GM18861 (cell line): ENCODE measurements at regions not wholly inside any gene's neighbourhood (a gene's known extent, or its start where the extent isn't known, plus 50 kb on each side); places are given as distances from the start of the nearest gene placed in this dataset.
"Not testable (repeated sequence)": the region's sequence is repeated elsewhere in the genome, so short reads cannot be mapped to it uniquely, and the experiment has no call there.

Experiments
- ATAC-seq: cut with Tn5 transposase; IDR thresholded peaks from one replicate; pipeline ENCODE4 v1.9.1; 2021; ENCODE audit not compliant: unreplicated experiment

DNA sequence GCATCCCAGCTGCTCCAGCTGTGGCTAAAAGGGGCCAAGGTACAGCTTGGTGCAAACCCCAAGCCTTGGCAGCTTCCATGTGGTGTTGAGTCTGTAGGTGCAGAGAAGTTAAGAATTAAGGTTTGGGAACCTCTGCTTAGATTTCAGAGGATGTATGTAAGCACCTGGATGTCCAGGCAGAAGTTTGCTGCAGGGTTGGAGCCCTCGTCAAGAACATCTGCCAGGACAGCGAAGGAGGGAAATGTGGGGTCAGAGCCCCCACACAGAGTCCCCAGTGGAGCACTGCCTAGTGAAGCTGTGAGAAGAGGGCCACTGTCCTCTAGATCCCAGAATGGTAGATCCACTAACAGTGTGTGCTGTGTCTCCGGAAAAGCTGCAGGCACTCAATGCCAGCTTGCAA, 236.2 kb upstream of the ADRA1B start:
- ATAC-seq, result no peak

GRCh38 chr5:159681661-159682060, 234.6 kb upstream of the ADRA1B start:
- ATAC-seq, result no peak

GRCh38 chr5:159682623-159683022, 233.7 kb upstream of the ADRA1B start:
- no peak for ATAC-seq

GRCh38 chr5:159687892-159688291, 228.4 kb upstream of the ADRA1B start:
- ATAC-seq, result not testable (repeated sequence)

DNA sequence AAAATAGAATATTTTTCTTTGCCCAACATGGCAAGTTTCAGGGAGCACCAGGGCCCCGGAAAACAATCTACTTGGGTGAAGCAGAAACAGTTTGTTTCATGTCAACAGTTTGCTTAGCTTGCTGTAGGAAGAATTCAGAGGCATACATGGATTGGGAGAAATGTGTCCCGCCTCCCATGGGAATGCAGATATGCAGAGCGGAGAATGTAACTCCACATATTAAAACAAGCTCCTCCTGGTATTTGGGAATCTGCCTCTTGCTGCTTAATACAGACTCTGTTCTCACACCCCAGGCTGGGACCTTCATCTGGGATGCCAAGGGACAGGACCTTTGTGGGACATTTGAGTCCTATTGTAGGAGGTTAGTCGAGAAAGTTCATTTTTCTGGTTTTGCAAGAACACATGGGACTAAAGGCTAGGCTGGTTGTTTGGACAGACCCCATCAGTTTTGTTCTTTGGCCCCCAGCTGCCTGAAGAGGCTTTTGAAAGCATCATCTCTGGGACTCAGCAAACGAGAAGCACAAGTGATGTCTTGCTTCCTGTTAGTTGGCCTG, 220.5 kb upstream of the ADRA1B start:
- ATAC-seq, result no peak

GRCh38 chr5:159697530-159697929, 218.8 kb upstream of the ADRA1B start:
- ATAC-seq, result no peak

- ATAC-seq, result no peak
Measured at GRCh38 chr5:159698322-159698721, 218.0 kb upstream of the ADRA1B start.

- no peak for ATAC-seq
Measured at GRCh38 chr5:159700016-159700415, 216.3 kb upstream of the ADRA1B start.

DNA sequence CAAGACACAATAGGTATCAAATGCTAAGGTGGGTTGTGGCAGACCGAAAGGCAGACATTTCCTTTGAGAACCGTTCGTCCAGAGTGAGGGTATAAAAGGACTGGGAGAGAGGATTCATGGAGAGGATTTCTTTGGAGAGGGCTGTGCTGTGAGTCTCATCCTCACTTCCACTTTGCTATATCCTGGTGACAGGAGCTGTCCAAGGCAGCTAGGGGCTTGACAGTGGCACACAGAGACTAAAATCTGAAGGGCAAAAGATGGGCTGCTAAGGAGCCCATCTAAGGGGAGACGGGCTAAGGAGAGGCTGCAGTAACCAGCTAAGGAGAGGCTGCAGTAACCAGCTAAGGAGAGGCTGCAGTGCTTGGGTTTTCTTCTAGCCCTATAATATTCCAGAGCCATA, 214.0 kb upstream of the ADRA1B start:
- ATAC-seq, result no peak

GRCh38 chr5:159702826-159703225, 213.5 kb upstream of the ADRA1B start:
- ATAC-seq, result no peak

DNA sequence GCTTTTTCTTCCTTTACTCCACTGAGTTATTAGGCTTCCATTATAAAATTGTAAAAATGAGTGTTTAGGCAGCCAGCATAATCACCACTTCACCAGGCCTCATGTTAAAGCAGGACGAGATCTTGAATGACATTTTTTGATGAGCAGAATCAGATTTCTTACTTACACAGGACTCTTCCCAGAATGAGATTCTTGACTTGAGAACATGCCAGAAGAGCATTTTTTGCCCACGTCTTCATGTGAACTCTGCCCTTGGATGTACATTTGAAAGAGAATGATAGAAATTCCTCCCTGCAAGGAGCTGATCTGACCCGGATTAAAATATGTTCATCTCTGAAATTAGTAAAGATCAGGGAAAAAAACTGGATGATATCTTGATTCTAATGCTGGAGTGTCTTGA, 212.1 kb upstream of the ADRA1B start:
- no peak for ATAC-seq

- ATAC-seq, result no peak
Measured at GRCh38 chr5:159705948-159706347, 210.3 kb upstream of the ADRA1B start.

DNA sequence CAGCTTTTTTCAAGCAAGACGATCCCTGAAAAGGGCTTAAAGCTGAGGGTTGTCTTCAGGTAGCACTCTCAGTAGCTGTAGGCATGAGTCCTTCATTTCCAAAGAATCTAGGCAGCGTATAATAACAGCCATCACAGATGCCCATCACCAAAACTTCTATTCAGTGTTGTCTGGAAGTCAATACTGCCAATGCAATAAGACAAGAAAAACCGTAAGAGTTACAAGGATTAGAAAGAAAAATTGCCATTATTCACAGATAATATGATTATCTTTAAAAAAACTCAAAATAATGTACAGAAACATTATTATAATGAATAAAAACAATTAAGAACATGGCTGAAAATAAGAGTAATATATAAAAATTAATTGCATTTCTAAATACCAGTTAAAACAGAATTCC, 208.2 kb upstream of the ADRA1B start:
- no peak for ATAC-seq

DNA sequence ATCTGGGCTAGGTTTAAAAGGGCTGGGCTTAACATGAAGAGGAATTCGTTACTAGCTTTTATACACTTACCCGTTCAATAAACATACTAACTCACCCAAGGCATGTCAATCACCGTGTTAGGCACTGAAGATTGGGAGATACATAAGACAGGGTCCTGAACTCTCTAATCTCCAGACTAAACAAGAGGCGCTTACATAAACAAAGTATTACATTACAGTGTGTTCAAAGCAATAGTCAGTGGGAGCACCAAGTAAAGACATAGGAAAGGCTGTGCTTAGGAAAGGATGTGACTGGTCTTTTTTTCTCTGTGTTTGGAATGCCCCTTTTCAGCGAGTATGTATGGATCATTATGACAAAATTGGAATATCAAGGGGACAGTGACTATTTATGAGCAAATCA, 203.6 kb upstream of the ADRA1B start:
- no peak for ATAC-seq

GRCh38 chr5:159713254-159713653, 203.0 kb upstream of the ADRA1B start:
- ATAC-seq, result no peak

- ATAC-seq, result no peak
Measured at GRCh38 chr5:159713773-159714172, 202.5 kb upstream of the ADRA1B start.

- no peak for ATAC-seq
Measured at GRCh38 chr5:159725475-159725874, 190.8 kb upstream of the ADRA1B start.

GRCh38 chr5:159727167-159727566, 189.1 kb upstream of the ADRA1B start:
- ATAC-seq, result no peak

GRCh38 chr5:159730285-159730684, 186.0 kb upstream of the ADRA1B start:
- ATAC-seq, result no peak

- ATAC-seq, result peak; percentile 55
Measured at GRCh38 chr5:159732220-159732619, 184.1 kb upstream of the ADRA1B start.

GRCh38 chr5:159734366-159734765, 181.9 kb upstream of the ADRA1B start:
- no peak for ATAC-seq

GRCh38 chr5:159735036-159735435, 181.2 kb upstream of the ADRA1B start:
- no peak for ATAC-seq

GRCh38 chr5:159735749-159736660, 180.3 kb upstream of the ADRA1B start:
- ATAC-seq, result no peak
